GM19099 (cell line): ENCODE measurements at regions not wholly inside any gene's neighbourhood (a gene's known extent, or its start where the extent isn't known, plus 50 kb on each side); places are given as distances from the start of the nearest gene placed in this dataset.

Source experiments
- POLR2A ChIP-seq: IDR thresholded peaks from 3 replicates; pipeline ENCODE4 v1.6.1; 2011; ENCODE audit warnings: low read depth; ENCODE audit not compliant: insufficient read length; ENCODE audit errors: extremely low read depth

DNA sequence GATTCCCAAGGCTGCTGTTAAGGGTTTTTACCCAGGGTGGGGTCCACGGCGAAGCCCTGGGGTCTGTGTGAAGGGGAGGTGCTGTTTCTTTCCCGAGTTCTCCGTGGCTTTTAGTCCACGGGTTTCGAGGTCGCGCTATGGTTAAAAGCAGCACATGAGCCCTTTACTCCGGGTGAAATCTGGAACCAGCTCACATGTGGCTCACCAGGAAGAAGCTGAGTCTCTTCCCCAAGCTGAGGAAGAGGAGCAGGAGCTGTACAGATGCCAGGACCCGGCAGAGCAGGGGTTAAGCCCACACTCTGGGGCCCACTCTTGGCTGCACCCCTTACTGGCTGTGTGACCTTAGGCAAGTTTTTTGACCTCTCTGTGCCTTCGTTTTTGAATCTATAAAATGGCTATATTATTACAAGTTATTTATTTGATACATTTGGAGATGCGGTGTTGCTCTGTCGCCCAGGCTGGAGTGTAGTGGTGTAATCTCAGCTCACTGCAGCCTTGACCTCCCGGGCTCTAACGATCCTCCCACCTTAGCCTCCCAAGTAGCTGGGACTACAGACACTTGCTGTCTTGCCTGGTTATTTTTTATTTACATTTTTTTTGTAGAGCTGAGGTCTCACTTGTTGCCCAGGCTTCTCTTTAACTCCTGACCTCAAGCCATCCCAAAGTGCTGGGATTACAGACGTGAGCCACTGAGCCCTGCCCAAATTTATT, 266.3 kb downstream of the AACS start:
- no peak for TF ChIP-seq POLR2A

DNA sequence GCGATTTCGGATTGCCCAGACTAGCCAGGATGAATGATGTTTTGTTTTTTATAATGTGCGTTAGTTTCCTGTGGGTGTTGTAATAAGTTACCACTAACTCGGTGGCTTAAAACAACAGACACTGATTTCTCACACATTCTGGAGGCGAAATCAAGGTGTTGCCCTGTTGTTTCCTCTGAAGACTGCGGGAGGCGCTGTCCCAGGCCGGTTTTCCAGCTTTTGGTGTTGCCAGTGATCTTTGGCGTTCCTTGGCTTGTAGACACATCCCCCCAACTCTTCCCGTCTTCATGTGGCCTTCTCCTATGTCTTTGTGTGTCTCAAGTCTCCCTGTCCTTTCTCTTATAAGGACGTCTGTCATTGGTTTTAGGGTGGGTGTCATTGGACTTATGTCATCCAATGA, 267.7 kb downstream of the AACS start:
- TF ChIP-seq POLR2A, result no peak

DNA sequence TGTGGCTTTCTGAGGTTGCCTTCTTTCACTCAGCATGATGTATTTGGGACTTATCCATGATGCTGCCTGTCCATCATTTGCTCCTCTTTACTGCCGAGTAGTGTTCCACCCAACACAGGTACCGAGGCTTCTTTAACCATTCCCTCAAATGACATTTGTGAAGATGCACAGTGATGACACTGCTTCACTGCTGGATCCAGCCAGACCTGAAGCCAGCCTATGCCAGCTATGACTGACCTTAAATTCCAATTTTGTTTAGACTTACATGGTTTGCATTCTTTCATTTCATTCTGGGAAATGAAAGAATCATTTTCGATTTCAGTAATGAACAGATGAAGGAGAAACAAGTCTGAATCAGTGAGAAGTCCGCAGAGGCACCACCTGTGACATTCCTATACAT, 271.0 kb downstream of the AACS start:
- TF ChIP-seq POLR2A, result no peak

DNA sequence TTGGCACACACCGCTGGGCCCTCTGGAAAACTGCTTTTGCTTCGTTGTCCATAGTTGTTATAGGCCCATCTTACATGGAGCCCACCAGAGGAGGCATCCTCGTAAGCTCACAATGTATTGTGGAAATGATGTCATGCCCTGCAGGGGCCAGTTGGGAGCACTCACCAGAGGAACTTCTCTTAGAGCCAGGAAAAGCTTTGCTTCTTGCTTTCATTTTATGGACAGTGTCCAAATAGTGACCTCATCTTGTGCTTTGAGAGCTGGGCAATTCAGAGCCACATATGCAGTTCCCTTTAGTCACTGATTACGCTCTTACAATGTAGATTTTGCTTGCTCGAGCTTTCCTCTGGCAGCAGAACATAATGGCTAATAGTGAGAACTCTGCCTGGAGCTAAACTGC, 275.6 kb downstream of the AACS start:
- no peak for TF ChIP-seq POLR2A

DNA sequence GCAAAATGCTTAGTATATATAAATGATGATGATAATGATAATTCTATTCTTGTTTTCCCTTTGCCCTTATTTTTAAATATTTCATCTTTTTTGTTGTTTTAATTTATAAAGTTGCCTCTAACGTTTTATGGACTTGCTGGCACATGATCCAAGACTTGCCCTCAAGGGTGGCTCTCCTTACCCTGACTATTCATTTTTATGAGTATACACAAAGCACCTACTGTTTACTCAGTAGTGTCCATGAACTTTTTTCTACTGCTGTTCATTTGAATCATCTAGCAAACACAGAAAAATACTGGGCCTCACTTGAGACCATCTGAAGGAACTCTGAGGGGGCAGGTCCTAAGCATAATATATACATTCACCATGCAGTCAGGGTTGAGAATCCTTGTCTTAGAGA, 276.2 kb downstream of the AACS start:
- TF ChIP-seq POLR2A, result no peak

DNA sequence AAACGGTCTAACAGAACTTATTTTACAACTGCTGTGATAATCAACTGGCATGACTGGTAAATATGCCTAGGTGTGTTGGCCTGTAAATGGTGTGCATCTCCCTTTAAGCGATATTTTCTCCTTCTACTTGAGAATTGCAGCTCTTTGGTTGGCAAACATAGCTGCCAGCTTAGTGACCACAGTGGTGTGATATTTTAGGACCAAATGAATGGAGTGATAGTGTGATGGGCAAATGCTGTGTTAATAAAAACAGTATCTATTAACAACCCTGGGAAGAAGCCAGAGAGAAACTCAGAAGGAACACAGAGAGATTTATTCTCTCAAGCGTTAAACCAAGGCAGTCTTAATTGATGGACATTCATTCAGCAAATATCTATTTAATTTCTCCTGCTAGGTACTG, 278.4 kb downstream of the AACS start:
- TF ChIP-seq POLR2A, result no peak

DNA sequence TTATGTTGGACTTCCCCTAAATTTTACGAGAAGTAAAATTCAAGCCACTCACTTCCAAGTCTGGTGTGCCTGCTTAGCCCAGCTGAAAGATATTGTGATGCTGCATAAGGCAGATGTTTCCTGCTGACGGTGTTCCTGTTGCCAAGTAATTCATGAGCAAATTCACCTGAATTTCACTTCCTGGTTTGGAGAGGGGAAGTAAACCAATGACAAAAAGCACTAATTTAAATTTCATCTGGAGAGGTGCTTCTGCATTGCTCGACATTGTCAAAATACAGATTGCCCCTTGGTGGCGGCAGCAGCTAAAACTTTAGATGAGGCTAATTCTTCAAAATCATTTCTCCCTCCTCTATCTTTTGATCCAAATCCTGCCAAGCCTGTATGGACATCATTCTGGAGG, 281.1 kb downstream of the AACS start:
- TF ChIP-seq POLR2A, result no peak

DNA sequence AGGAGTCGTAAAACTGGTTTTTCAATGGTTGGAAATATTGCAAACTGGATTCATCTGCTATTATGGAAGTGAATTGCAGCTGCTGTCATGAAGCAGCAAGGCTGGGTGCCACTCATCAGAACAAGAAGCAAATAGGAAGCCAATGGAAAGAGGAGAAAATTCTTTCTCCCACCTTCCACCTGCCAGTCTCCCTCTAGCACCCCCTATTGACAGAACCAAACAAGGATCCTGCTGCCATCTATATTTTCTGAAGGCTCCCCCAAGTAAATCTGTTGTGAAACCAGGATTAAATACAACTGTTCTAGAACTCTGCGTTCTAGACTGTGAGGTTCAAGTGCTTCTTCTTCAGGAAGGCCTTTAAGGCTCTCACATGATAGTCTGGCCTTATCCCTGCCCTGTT, 286.6 kb downstream of the AACS start:
- no peak for TF ChIP-seq POLR2A

DNA sequence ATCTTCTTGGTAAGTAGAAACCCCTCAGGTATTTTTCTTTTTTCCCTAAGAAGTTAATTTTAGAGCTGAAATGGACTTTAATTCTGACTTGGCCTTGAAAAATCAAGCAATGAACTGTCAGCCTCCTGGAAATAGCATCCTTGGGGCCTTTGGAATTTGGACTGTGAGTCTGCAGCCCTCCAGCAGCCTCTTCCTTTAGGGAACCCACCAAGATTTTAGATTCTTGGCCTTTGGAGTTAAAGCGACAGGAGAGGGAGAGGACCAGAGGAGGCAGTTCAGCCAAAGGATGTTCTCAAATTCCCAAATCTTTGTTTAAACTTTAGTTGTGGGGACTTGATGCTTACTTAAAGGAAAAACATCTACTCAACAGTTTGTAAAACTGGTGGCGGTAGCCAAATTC, 288.6 kb downstream of the AACS start:
- no peak for TF ChIP-seq POLR2A

DNA sequence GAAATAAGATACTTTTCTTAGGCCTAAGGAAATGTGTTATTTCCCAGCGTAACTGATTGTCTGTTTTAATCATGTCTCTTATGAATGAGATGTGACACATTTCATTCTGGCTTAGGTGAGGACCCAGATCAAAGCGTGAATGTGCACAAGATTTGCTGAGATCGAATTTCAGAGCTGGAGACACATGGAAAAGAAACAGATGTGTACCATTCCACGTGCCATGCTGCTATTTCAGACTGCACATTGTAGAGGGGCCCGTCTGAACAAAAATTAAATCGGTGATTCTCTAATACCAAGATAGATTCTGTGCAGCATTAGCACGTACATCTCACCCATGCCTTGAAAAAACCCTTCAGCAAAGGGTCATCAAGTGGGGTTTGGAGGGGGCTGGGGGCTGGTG, 290.4 kb downstream of the AACS start:
- TF ChIP-seq POLR2A, result no peak

DNA sequence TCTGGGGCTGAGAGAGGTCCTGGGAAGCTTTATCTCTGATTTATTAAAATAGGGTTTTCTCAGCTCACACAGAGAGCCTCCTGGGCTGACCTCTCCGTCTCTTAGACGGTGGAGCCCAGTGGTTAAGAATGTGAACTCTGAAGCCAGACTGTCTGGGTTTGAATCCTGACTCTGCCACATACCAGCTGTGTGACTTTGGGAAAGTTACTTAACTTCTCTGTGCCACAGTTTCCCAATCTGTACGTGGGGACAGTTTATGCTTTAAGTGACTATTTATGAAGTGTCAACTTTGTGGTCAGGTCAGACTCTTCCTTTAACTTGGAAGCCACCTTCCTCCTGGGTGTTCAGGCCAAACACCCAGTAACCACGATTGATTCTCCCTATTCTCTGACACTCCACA, 290.9 kb downstream of the AACS start:
- no peak for TF ChIP-seq POLR2A

DNA sequence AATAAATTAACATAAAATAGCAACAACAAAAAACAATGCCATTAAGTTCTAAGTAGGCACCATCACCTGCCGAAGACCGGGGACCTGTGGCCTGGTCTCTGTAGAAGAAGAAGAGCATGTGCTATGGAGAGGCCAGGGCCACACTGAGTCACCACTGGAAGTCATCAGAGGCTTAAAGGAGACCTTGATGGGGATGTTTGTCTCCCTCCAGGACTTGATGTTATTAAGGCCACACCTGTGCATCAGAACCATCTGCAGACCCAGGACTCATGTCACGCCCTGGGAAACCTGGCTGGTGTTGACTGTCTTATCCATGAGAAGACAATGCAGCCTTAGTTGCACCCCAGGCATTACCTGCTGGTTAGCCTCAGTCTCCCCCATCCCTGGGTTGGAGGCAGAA, 292.3 kb downstream of the AACS start:
- no peak for TF ChIP-seq POLR2A

DNA sequence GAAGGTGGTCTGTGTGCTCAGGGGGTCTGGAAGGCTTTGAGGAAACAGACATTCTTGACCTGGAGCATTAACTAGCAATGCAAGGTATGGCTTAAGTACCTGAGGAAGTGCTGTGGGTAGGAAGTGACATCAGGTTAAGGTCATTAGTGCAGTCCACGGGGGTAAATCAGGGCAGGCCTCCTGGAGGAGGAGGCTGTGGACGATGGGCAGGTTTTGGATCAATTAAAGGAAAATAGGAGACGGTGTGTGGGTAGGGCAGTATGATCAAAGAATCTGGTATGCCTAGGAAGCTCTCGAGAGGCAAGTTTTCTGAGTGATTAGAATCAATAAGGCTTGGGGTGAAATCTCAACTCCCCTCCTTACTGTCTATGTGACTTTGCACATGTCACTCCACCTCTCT, 295.3 kb downstream of the AACS start:
- TF ChIP-seq POLR2A, result no peak

DNA sequence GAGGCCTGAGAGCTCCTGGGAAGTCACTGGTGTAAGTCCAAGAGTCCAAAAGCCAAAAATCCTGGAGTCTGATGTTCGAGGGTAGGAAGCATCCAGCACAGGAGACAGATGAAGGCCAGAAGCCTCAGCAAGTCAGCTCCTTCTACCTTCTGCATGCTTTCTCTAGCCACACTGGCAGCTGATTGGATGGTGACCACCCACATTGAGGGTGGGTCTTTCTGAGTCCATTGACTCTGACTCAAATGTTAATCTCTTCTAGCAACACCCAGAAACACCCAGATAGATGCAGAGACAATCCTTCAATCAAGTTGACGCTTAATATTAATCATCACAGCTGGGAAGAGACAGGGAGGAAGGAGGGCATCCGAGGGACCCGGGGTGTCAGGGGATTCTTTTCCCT, 305.8 kb downstream of the AACS start:
- no peak for TF ChIP-seq POLR2A

DNA sequence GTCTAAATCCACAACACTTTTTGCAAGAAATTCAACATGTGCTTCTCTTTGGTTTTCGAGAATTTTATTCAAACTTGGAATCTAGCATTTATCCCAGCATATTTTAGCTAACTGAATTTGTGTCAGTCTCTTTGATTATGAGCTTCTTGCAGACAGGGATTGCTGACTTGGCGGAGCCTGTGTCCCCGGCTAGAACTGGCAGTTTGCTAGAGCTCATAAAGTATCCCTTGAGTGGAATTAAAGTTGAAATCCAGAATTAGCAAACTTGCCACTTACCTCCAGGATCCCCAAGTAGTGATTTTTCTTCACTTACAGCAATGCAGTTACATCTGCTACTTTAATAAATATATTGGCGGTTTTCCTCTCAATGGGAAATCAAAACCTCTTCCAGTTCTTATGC, 306.9 kb downstream of the AACS start:
- TF ChIP-seq POLR2A, result no peak

DNA sequence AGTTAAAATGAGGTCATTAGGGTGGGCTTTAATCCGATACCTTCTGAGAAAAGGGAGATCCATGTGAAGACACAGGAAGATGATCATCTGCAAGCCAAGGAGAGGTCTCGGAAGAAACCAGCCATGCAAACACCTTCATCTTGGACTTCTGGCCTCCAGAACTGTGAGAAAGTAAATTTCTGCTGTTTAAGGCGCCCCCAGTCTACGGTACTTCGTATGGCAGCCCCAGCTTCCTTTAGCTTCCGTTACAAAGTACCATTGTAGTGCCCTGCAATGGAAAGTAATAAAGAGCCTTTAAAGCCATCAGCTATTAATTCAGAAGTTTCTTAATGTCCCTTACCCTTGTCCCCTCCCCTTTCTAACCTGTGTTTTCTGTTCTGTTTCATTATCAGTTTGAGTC, 308.1 kb downstream of the AACS start:
- TF ChIP-seq POLR2A, result no peak

DNA sequence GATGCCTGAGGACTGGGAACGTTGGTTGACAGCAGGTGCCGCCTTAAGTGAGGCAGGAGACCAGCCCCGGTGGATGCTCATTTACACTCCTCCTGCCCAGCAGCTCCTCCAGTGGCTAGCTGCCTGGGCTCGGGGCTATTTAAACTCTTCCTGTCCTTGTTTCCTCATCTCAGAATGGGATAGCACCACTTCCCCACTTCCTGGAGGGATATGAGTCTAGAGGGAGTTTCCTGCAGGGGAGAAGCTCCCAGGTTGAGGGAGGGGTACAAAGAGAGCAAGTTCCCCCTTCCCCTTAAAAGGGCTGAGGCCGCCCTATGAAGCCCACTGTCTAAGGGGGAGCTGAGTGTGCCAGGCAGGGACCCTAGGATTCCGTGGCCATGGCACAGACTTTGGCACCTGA, 311.2 kb downstream of the AACS start:
- TF ChIP-seq POLR2A, result no peak

DNA sequence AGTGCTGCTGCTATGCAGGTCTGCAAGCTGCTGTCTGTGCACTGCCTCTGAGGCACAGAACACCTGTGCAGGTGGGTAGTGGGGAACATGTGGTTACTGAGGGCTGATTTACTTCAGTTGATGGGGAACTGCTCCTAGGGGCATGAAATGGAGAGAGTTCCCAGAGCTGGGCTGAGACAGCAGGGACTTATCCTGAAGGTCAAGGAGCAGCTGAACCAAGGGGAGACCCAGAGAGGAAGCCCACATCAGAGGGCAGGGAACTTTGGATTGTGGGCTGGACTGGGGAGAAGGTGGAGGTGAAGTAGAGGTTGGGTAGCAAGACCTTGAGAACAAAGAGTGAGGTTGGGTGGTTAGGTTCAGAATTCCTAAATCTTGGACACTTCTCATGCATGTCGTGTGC, 311.9 kb downstream of the AACS start:
- TF ChIP-seq POLR2A, result no peak

DNA sequence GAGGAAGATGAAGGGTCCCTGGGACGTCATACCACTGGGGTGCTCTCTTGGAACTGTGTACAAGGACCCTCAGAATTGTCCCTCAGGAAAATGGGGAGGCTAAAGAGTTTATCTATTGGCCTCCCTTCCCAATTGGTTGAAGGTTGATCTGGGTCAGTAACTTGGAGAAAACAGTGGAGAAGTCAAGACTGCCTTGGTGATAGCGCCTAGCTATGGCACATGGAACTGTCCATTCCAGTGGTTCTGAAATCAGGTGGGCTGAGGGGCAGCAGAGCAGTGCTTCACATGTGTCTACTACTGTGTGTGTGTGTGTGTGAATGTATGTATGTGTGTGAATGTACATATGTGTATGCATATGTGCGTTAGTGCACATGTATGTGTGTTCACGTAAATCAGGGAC, 316.1 kb downstream of the AACS start:
- no peak for TF ChIP-seq POLR2A
